H1 (cell line): ENCODE measurements at regions not wholly inside any gene's neighbourhood (a gene's known extent, or its start where the extent isn't known, plus 50 kb on each side); places are given as distances from the start of the nearest gene placed in this dataset.

Source experiments
- CEBPB ChIP-seq: IDR thresholded peaks from 2 replicates; pipeline ENCODE4 v1.6.1; 2012; ENCODE audit warnings: low read depth, low read length
- EP300 ChIP-seq, 2 experiments: IDR thresholded peaks; 1 replicate in 1 of 2; 2 replicates in 1 of 2; pipeline ENCODE4 v1.6.1; 2011 to 2012; ENCODE audit warnings: low read depth in 2 of 2, low read length in 2 of 2, mild to moderate bottlenecking in 2 of 2, borderline replicate concordance in 1 of 2, inconsistent platforms in 1 of 2, moderate library complexity in 1 of 2
- EZH2 ChIP-seq: fragments of 200-600 bp; sonication (generic); IDR thresholded peaks from 2 replicates; pipeline ENCODE4 v1.7.1; 2012; ENCODE audit warnings: low read depth, mild to moderate bottlenecking, moderate library complexity, low read length, inconsistent platforms; ENCODE audit not compliant: severe bottlenecking
- RAD21 ChIP-seq, 2 experiments: IDR thresholded peaks in 1 of 2; conservative IDR thresholded peaks in 1 of 2; 2 replicates each; pipeline ENCODE4 v1.6.1; 2011; ENCODE audit warnings: low read depth in 2 of 2, low read length in 2 of 2, improper control_type of control experiment in 1 of 2, inconsistent platforms in 1 of 2, mild to moderate bottlenecking in 1 of 2, moderate library complexity in 1 of 2
- RBBP5 ChIP-seq: IDR thresholded peaks from 2 replicates; pipeline ENCODE4 v1.7.1; 2012; ENCODE audit warnings: low read depth, mild to moderate bottlenecking, inconsistent platforms, low read length, moderate library complexity, borderline replicate concordance
- TF ChIP-seq, protein P1 (sequence below): fragments of 300-600 bp; sonication (generic); IDR thresholded peaks from 2 replicates; pipeline ENCODE4 v1.7.1; 2012; ENCODE audit warnings: low read length, moderate library complexity, mild to moderate bottlenecking, inconsistent platforms; ENCODE audit not compliant: insufficient replicate concordance

GRCh38 chr20:16821211-16822089, 73.3 kb downstream of the OTOR start (continued):
- TF ChIP-seq, protein P1, sequence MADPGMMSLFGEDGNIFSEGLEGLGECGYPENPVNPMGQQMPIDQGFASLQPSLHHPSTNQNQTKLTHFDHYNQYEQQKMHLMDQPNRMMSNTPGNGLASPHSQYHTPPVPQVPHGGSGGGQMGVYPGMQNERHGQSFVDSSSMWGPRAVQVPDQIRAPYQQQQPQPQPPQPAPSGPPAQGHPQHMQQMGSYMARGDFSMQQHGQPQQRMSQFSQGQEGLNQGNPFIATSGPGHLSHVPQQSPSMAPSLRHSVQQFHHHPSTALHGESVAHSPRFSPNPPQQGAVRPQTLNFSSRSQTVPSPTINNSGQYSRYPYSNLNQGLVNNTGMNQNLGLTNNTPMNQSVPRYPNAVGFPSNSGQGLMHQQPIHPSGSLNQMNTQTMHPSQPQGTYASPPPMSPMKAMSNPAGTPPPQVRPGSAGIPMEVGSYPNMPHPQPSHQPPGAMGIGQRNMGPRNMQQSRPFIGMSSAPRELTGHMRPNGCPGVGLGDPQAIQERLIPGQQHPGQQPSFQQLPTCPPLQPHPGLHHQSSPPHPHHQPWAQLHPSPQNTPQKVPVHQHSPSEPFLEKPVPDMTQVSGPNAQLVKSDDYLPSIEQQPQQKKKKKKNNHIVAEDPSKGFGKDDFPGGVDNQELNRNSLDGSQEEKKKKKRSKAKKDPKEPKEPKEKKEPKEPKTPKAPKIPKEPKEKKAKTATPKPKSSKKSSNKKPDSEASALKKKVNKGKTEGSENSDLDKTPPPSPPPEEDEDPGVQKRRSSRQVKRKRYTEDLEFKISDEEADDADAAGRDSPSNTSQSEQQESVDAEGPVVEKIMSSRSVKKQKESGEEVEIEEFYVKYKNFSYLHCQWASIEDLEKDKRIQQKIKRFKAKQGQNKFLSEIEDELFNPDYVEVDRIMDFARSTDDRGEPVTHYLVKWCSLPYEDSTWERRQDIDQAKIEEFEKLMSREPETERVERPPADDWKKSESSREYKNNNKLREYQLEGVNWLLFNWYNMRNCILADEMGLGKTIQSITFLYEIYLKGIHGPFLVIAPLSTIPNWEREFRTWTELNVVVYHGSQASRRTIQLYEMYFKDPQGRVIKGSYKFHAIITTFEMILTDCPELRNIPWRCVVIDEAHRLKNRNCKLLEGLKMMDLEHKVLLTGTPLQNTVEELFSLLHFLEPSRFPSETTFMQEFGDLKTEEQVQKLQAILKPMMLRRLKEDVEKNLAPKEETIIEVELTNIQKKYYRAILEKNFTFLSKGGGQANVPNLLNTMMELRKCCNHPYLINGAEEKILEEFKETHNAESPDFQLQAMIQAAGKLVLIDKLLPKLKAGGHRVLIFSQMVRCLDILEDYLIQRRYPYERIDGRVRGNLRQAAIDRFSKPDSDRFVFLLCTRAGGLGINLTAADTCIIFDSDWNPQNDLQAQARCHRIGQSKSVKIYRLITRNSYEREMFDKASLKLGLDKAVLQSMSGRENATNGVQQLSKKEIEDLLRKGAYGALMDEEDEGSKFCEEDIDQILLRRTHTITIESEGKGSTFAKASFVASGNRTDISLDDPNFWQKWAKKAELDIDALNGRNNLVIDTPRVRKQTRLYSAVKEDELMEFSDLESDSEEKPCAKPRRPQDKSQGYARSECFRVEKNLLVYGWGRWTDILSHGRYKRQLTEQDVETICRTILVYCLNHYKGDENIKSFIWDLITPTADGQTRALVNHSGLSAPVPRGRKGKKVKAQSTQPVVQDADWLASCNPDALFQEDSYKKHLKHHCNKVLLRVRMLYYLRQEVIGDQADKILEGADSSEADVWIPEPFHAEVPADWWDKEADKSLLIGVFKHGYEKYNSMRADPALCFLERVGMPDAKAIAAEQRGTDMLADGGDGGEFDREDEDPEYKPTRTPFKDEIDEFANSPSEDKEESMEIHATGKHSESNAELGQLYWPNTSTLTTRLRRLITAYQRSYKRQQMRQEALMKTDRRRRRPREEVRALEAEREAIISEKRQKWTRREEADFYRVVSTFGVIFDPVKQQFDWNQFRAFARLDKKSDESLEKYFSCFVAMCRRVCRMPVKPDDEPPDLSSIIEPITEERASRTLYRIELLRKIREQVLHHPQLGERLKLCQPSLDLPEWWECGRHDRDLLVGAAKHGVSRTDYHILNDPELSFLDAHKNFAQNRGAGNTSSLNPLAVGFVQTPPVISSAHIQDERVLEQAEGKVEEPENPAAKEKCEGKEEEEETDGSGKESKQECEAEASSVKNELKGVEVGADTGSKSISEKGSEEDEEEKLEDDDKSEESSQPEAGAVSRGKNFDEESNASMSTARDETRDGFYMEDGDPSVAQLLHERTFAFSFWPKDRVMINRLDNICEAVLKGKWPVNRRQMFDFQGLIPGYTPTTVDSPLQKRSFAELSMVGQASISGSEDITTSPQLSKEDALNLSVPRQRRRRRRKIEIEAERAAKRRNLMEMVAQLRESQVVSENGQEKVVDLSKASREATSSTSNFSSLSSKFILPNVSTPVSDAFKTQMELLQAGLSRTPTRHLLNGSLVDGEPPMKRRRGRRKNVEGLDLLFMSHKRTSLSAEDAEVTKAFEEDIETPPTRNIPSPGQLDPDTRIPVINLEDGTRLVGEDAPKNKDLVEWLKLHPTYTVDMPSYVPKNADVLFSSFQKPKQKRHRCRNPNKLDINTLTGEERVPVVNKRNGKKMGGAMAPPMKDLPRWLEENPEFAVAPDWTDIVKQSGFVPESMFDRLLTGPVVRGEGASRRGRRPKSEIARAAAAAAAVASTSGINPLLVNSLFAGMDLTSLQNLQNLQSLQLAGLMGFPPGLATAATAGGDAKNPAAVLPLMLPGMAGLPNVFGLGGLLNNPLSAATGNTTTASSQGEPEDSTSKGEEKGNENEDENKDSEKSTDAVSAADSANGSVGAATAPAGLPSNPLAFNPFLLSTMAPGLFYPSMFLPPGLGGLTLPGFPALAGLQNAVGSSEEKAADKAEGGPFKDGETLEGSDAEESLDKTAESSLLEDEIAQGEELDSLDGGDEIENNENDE, result no peak
- no peak for TF ChIP-seq CEBPB
- peak; percentile 82 to 89 for TF ChIP-seq RAD21 (IDR thresholded peaks at IDR 0.05 in 1 of 2, conservative IDR thresholded peaks at IDR 0.05 in 1 of 2; ENCODE audit: low read depth in 2 of 2, low read length in 2 of 2)
- peak in 1 of 2 experiments; percentile 18; a peak in 1 of 3 replicates for TF ChIP-seq EP300 (IDR thresholded peaks at IDR 0.05; ENCODE audit: borderline replicate concordance in 1 of 2, low read depth in 2 of 2, low read length in 2 of 2)
- TF ChIP-seq EZH2, result no peak
- TF ChIP-seq RBBP5, result no peak
